HTR-8/SVneo (cell line): ENCODE measurements at regions not wholly inside any gene's neighbourhood (a gene's known extent, or its start where the extent isn't known, plus 50 kb on each side); places are given as distances from the start of the nearest gene placed in this dataset.

Experiments used
- DNase-seq: peaks from one replicate; pipeline ENCODE4 v3.0.0; 2011; ENCODE audit warnings: low spot score, mixed read lengths; ENCODE audit not compliant: insufficient read length
- FAIRE-seq: peaks from 2 replicates; lab custom pipeline; 2011; peaks lifted over from hg19 to GRCh38; lab: Jason Lieb, UNC

- no peak for FAIRE-seq
- DNase-seq = no peak
These were observed 303.6 kb downstream of the PIK3R1 start for GRCh38 chr5:68519143-68519542.

GRCh38 chr5:68521776-68522175 is 306.2 kb downstream of the PIK3R1 start:
- no peak for DNase-seq
- no peak for FAIRE-seq

- no peak for FAIRE-seq
These were observed 307.3 kb downstream of the PIK3R1 start for GRCh38 chr5:68522863-68523262.

GRCh38 chr5:68528821-68529273 is 313.3 kb downstream of the PIK3R1 start:
- FAIRE-seq = no peak

More at GRCh38 chr5:68522863-68523262, 307.3 kb downstream of the PIK3R1 start:
- no peak for DNase-seq

GRCh38 chr5:68529581-68529980 is 314.0 kb downstream of the PIK3R1 start:
- FAIRE-seq (no peak), DNase-seq (no peak)

More at GRCh38 chr5:68528821-68529273, 313.3 kb downstream of the PIK3R1 start:
- DNase-seq = no peak

GRCh38 chr5:68531970-68532369 is 316.4 kb downstream of the PIK3R1 start:
- FAIRE-seq (no peak), DNase-seq (no peak)

- FAIRE-seq = no peak
These were observed 317.5 kb downstream of the PIK3R1 start for GRCh38 chr5:68533051-68533450.

GRCh38 chr5:68533571-68534084 is 318.1 kb downstream of the PIK3R1 start:
- no peak for DNase-seq
- no peak for FAIRE-seq

More at GRCh38 chr5:68533051-68533450, 317.5 kb downstream of the PIK3R1 start:
- no peak for DNase-seq

GRCh38 chr5:68534131-68534940 is 318.8 kb downstream of the PIK3R1 start:
- FAIRE-seq (no peak), DNase-seq (no peak)

GRCh38 chr5:68534956-68535520 is 319.5 kb downstream of the PIK3R1 start:
- FAIRE-seq = no peak
- no peak for DNase-seq

GRCh38 chr5:68538814-68539420 is 323.4 kb downstream of the PIK3R1 start:
- FAIRE-seq = no peak
- no peak for DNase-seq

- DNase-seq (no peak), FAIRE-seq (no peak)
These were observed 325.4 kb downstream of the PIK3R1 start for GRCh38 chr5:68540798-68541590.

- DNase-seq (no peak), FAIRE-seq (no peak)
These were observed 326.7 kb downstream of the PIK3R1 start for GRCh38 chr5:68542207-68542606.

GRCh38 chr5:68543212-68543611 is 327.7 kb downstream of the PIK3R1 start:
- no peak for DNase-seq
- FAIRE-seq = no peak

- DNase-seq (no peak), FAIRE-seq (no peak)
These were observed 328.6 kb downstream of the PIK3R1 start for GRCh38 chr5:68544091-68544647.

- FAIRE-seq (no peak), DNase-seq (no peak)
These were observed 329.3 kb downstream of the PIK3R1 start for GRCh38 chr5:68544648-68545552.

- DNase-seq (no peak), FAIRE-seq (no peak)
These were observed 330.2 kb downstream of the PIK3R1 start for GRCh38 chr5:68545636-68546295.

- no peak for FAIRE-seq
These were observed 331.5 kb downstream of the PIK3R1 start for GRCh38 chr5:68547056-68547455.

More at GRCh38 chr5:68547056-68547455, 331.5 kb downstream of the PIK3R1 start:
- no peak for DNase-seq
